ENCODE measurements at regions not wholly inside any gene's neighbourhood (a gene's known extent, or its start where the extent isn't known, plus 50 kb on each side); places are given as distances from the start of the nearest gene placed in this dataset.
"Not testable (repeated sequence)": the region's sequence is repeated elsewhere in the genome, so short reads cannot be mapped to it uniquely, and the experiment has no call there.

- DNase-seq: no peak
Measured at GRCh38 chr2:220748875-220749479, 823.1 kb downstream of the EPHA4 start.

GRCh38 chr2:220753486-220753885, 818.6 kb downstream of the EPHA4 start:
- no peak for DNase-seq

GRCh38 chr2:220756653-220757052, 815.5 kb downstream of the EPHA4 start:
- DNase-seq: no peak

GRCh38 chr2:220758376-220758775, 813.7 kb downstream of the EPHA4 start:
- DNase-seq: not testable (repeated sequence)

GRCh38 chr2:220764171-220764570, 807.9 kb downstream of the EPHA4 start:
- no peak for DNase-seq

GRCh38 chr2:220767591-220768255, 804.4 kb downstream of the EPHA4 start:
- DNase-seq: no peak

GRCh38 chr2:220775856-220776488, 796.1 kb downstream of the EPHA4 start:
- DNase-seq: no peak

GRCh38 chr2:220779076-220779475, 793.0 kb downstream of the EPHA4 start:
- not testable (repeated sequence) for DNase-seq

GRCh38 chr2:220779511-220779910, 792.6 kb downstream of the EPHA4 start:
- DNase-seq: no peak

- DNase-seq: no peak
Measured at GRCh38 chr2:220779931-220780330, 792.2 kb downstream of the EPHA4 start.

- no peak for DNase-seq
Measured at GRCh38 chr2:220781622-220782241, 790.4 kb downstream of the EPHA4 start.

- DNase-seq: no peak
Measured at GRCh38 chr2:220782609-220783113, 789.4 kb downstream of the EPHA4 start.

GRCh38 chr2:220783671-220784070, 788.4 kb downstream of the EPHA4 start:
- DNase-seq: no peak

- no peak for DNase-seq
Measured at GRCh38 chr2:220785178-220785577, 786.9 kb downstream of the EPHA4 start.

GRCh38 chr2:220786216-220786615, 785.9 kb downstream of the EPHA4 start:
- no peak for DNase-seq

- DNase-seq: no peak
Measured at GRCh38 chr2:220787251-220787650, 784.9 kb downstream of the EPHA4 start.

- no peak for DNase-seq
Measured at GRCh38 chr2:220789961-220790360, 782.1 kb downstream of the EPHA4 start.

- DNase-seq: no peak
Measured at GRCh38 chr2:220795705-220796104, 776.4 kb downstream of the EPHA4 start.

- no peak for DNase-seq
Measured at GRCh38 chr2:220811115-220811514, 761.0 kb downstream of the EPHA4 start.

- DNase-seq: no peak
Measured at GRCh38 chr2:220811952-220812570, 760.0 kb downstream of the EPHA4 start.

- DNase-seq: no peak
Measured at GRCh38 chr2:220814441-220814840, 757.7 kb downstream of the EPHA4 start.

- DNase-seq: no peak
Measured at GRCh38 chr2:220815698-220816097, 756.4 kb downstream of the EPHA4 start.

GRCh38 chr2:220821683-220822082, 750.4 kb downstream of the EPHA4 start:
- DNase-seq: no peak

Data from activated gamma-delta T cell treated with Interleukin-2 at 50 U/mL for 16 hours (primary cell).